T-helper 1 cell (primary cell): ENCODE measurements at regions not wholly inside any gene's neighbourhood (a gene's known extent, or its start where the extent isn't known, plus 50 kb on each side); places are given as distances from the start of the nearest gene placed in this dataset.
A peak's percentile ranks its signal among the peaks of the same experiment; 100 is the strongest.

Experiments used
- DNase-seq, 5 donors: peaks; one replicate each; pipeline ENCODE4 v3.0.0-alpha.2; 2012 to 2020

- no peak for DNase-seq
These were observed 182.5 kb upstream of the SERP2 start for GRCh38 chr13:44191103-44191502.

- DNase-seq: peak in 4 of 5 donors; percentile 6 to 56 (median 20)
These were observed 182.0 kb upstream of the SERP2 start for GRCh38 chr13:44191504-44192171.

- no peak for DNase-seq
These were observed 179.9 kb upstream of the SERP2 start for GRCh38 chr13:44193731-44194130.

- DNase-seq: peak in 1 of 5 donors; percentile 33
These were observed 178.4 kb upstream of the SERP2 start for GRCh38 chr13:44195245-44195644.

- DNase-seq: peak in 1 of 5 donors; percentile 37
These were observed 177.3 kb upstream of the SERP2 start for GRCh38 chr13:44196196-44196751.

GRCh38 chr13:44197791-44198770 lies 175.5 kb upstream of the SERP2 start:
- DNase-seq: peak in 1 of 5 donors; percentile 82

GRCh38 chr13:44198826-44199225 lies 174.8 kb upstream of the SERP2 start:
- no peak for DNase-seq

- DNase-seq: no peak
These were observed 173.9 kb upstream of the SERP2 start for GRCh38 chr13:44199627-44200207.

GRCh38 chr13:44206434-44206833 lies 167.2 kb upstream of the SERP2 start:
- DNase-seq: no peak

- no peak for DNase-seq
These were observed 166.1 kb upstream of the SERP2 start for GRCh38 chr13:44207476-44207875.

GRCh38 chr13:44210525-44210924 lies 163.1 kb upstream of the SERP2 start:
- DNase-seq: no peak

- DNase-seq: no peak
These were observed 162.3 kb upstream of the SERP2 start for GRCh38 chr13:44211286-44211685.

- DNase-seq: no peak
These were observed 161.8 kb upstream of the SERP2 start for GRCh38 chr13:44211704-44212346.

GRCh38 chr13:44212633-44213396 lies 160.8 kb upstream of the SERP2 start:
- DNase-seq: no peak

GRCh38 chr13:44218501-44219240 lies 155.0 kb upstream of the SERP2 start:
- no peak for DNase-seq

GRCh38 chr13:44219577-44220548 lies 153.8 kb upstream of the SERP2 start:
- DNase-seq: no peak

GRCh38 chr13:44220948-44221347 lies 152.7 kb upstream of the SERP2 start:
- no peak for DNase-seq

- DNase-seq: no peak
These were observed 152.0 kb upstream of the SERP2 start for GRCh38 chr13:44221657-44222056.

GRCh38 chr13:44223770-44224444 lies 149.7 kb upstream of the SERP2 start:
- no peak for DNase-seq
